ENCODE measurements at regions not wholly inside any gene's neighbourhood (a gene's known extent, or its start where the extent isn't known, plus 50 kb on each side); places are given as distances from the start of the nearest gene placed in this dataset.

DNA sequence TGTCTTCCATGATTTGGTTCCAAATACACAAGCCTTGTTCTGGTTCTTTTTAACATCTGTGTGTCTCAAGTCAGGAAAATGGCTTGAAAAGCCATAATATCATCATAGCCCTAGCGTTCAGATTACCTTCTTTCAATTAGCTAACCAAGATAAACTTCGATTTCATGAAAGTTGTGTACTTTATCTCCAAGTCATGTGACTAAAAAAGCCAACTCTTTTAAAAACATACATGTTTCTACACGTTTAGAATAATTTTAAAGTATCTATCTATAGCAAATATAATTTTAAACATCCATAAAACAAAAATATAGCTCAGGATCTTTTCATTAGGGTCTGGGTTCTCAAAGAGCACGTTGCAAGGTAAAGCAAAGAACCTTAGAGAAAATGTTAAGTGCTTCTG, 261.1 kb downstream of the PRL start:
- no peak for DNase-seq (ENCODE audit: low read depth)
- no peak overlapping the region for H3K4me3 ChIP-seq (ENCODE audit: low read length)
- TF ChIP-seq, protein P1, sequence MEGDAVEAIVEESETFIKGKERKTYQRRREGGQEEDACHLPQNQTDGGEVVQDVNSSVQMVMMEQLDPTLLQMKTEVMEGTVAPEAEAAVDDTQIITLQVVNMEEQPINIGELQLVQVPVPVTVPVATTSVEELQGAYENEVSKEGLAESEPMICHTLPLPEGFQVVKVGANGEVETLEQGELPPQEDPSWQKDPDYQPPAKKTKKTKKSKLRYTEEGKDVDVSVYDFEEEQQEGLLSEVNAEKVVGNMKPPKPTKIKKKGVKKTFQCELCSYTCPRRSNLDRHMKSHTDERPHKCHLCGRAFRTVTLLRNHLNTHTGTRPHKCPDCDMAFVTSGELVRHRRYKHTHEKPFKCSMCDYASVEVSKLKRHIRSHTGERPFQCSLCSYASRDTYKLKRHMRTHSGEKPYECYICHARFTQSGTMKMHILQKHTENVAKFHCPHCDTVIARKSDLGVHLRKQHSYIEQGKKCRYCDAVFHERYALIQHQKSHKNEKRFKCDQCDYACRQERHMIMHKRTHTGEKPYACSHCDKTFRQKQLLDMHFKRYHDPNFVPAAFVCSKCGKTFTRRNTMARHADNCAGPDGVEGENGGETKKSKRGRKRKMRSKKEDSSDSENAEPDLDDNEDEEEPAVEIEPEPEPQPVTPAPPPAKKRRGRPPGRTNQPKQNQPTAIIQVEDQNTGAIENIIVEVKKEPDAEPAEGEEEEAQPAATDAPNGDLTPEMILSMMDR (IDR thresholded peaks at IDR 0.05; ENCODE audit: insufficient read depth, low read depth, low read length, missing control alignments) = no peak

DNA sequence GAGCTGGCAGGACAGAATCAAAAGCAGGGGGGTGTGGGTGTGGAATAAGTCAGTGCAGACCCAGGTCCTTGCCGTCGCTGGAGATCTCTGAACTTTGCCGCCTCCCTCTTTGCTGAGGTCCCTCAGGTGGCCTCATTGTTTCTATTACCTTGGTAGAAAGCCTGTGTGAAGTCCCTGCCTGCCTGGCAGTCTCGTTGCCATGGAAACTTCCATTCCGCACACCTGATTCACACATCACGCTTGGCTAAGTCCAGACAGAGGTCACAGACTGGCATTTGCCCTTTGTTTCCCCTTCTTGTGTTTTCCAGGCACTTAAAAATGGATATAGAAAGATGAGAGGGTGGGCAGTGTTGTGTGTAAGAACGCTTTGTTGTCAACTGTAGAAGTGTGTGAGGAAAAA, 260.6 kb downstream of the PRL start:
- TF ChIP-seq, protein P1 (IDR thresholded peaks at IDR 0.05; ENCODE audit: insufficient read depth, low read depth, low read length, missing control alignments) = no peak
- no peak overlapping the region for H3K4me3 ChIP-seq (ENCODE audit: low read length)
- DNase-seq (ENCODE audit: low read depth) = peak; percentile 78

DNA sequence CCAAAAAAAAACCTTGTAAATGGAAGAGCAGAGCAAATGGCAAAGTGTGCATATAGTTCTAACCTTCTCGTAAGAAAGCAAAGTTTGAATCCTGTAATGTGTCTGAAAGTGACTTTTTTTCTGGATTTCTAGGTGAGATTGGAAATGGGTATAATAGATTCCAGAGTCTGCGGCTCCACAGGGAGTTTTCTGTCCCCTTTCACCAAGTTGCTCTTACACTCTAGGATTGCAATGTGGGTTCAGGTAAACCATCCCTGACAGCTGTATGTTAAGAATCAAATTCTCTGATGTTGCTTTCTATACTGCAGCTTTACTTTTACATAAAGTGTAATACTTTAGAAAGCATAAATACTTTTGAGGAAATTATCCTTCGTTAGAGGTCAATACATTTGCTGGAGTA, 260.1 kb downstream of the PRL start:
- TF ChIP-seq, protein P1 (IDR thresholded peaks at IDR 0.05; ENCODE audit: insufficient read depth, low read depth, low read length, missing control alignments) = no peak
- DNase-seq (ENCODE audit: low read depth) = no peak
- no peak overlapping the region for H3K4me3 ChIP-seq (ENCODE audit: low read length)

DNA sequence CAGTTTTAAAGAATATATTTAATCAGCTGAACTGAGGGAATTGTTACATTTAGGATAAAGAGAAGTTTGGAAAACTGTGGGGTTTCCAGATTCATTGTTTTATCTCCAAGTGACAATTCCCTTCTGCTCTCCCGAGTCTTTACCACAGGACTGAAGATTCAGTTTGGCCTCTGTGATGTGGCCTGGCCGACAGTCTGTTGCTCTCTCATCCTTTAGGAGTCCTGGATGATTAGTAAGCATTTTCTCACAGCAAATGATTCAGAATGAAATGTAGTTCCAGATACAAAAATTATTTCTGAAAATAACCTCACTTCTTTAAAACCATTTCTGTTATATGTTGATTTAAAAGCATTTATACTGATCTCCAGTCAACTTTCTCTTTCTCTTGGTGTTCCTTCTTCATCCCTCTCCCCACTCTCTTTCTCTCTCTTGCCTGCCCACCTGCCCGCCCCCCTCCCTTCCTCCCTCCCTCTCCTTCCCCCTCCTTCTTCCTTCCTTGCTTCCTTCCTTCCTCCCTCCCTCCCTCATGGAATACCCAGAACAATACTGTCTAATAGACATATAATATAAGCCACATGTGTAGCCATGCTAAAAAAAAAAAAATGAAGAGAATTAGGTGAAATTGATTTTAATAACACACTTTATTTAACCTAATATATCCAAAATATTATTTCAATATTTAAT, 254.9 kb downstream of the PRL start:
- no peak overlapping the region for H3K4me3 ChIP-seq (ENCODE audit: low read length)
- DNase-seq (ENCODE audit: low read depth) = peak; percentile 22
- TF ChIP-seq, protein P1 (IDR thresholded peaks at IDR 0.05; ENCODE audit: insufficient read depth, low read depth, low read length, missing control alignments) = no peak

DNA sequence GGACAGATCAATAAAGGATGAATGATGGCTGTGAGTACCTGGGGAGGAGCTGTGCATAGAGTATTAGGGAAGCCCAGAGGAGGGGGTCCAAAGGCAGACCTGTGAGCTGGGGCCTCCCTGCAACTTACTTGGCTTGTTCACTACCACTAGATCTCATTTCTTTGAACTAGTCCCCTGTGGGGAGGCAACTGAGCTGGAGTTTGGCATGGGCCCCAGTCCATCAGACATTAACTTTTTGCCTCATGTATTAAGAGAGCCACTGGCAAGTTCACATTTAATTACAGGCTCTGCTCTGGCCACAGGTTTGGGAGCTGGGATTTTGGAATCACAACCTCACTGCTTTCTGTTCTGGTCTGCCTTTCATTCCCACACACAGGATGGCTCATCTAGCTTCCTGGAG, 254.1 kb downstream of the PRL start:
- TF ChIP-seq, protein P1 (IDR thresholded peaks at IDR 0.05; ENCODE audit: insufficient read depth, low read depth, low read length, missing control alignments) = no peak
- no peak for DNase-seq (ENCODE audit: low read depth)
- H3K4me3 ChIP-seq (ENCODE audit: low read length) = no peak overlapping the region

DNA sequence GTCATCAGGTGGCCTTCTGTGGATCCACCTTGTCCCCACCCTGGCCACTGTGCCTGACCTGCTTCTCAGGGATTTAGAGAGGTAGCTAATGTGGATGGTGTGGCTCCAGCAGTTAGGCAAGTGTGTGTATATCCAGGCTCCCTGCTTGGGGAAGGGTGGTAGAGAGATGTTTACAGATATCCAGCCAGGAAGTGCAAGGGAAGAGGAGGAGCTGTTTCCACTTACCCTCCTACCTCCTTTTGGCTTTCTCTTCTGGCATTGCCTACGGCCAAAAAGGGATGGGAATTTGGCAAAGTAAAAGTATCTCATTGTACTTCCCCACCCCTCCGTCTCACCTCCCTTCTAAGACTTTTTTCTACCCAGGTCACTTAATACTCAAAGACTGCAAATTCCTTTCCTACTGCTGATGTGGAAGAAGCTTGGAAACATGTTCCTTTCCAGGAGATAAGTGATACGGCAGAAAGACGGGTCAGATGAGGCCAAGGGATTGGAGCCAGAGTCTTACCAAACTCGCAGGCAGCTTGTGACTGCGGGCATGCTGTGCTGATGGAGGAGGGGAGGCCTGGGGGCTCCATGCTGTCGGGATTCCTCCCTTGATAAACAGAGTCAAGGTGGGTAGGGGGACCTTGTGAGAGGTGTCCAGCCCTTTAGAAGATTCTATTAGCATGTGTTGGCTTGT, 253.4 kb downstream of the PRL start:
- TF ChIP-seq, protein P1 (IDR thresholded peaks at IDR 0.05; ENCODE audit: insufficient read depth, low read depth, low read length, missing control alignments) = no peak
- H3K4me3 ChIP-seq (ENCODE audit: low read length) = no peak overlapping the region
- DNase-seq (ENCODE audit: low read depth) = no peak
